GM12892 (cell line): ENCODE measurements at regions not wholly inside any gene's neighbourhood (a gene's known extent, or its start where the extent isn't known, plus 50 kb on each side); places are given as distances from the start of the nearest gene placed in this dataset.

ENCODE experiments used
- DNase-seq: peaks from one replicate; pipeline ENCODE4 v3.0.0; 2011; ENCODE audit not compliant: insufficient read length
- FAIRE-seq: peaks from 2 replicates; lab custom pipeline; 2011; peaks lifted over from hg19 to GRCh38; lab: Jason Lieb, UNC
- POLR2A ChIP-seq: IDR thresholded peaks from 2 replicates; pipeline ENCODE4 v1.6.1; 2011; ENCODE audit warnings: low read depth, low read length, control low read depth
- POLR2AphosphoS5 ChIP-seq: IDR thresholded peaks from 2 replicates; pipeline ENCODE4 v1.6.1; 2011; ENCODE audit warnings: low read depth, low read length, control low read depth
- TAF1 ChIP-seq: IDR thresholded peaks from 2 replicates; pipeline ENCODE4 v1.6.1; 2011; ENCODE audit warnings: low read depth, mild to moderate bottlenecking, control low read depth, low read length, borderline replicate concordance

- DNase-seq (no peak), FAIRE-seq (no peak)
- TF ChIP-seq TAF1 (no peak), POLR2A (no peak), POLR2AphosphoS5 (no peak)
Observed at GRCh38 chr2:234626566-234627130, 129.8 kb upstream of the ARL4C start.

GRCh38 chr2:234625626-234626250 is 128.9 kb upstream of the ARL4C start:
- no peak for DNase-seq
- no peak for FAIRE-seq
- TF ChIP-seq POLR2AphosphoS5 (no peak), TAF1 (no peak), POLR2A (no peak)

GRCh38 chr2:234623521-234623991 is 126.7 kb upstream of the ARL4C start:
- no peak for TF ChIP-seq POLR2AphosphoS5
- TF ChIP-seq POLR2A: no peak
- TF ChIP-seq TAF1: no peak
- FAIRE-seq (no peak), DNase-seq (no peak)

- no peak for FAIRE-seq
- no peak for TF ChIP-seq POLR2AphosphoS5
- no peak for TF ChIP-seq POLR2A
- no peak for DNase-seq
Observed at GRCh38 chr2:234621120-234621519, 124.2 kb upstream of the ARL4C start.

GRCh38 chr2:234620018-234620417 is 123.1 kb upstream of the ARL4C start:
- no peak for TF ChIP-seq TAF1
- DNase-seq (no peak), FAIRE-seq (no peak)

GRCh38 chr2:234615643-234616356 is 118.9 kb upstream of the ARL4C start:
- no peak for FAIRE-seq
- TF ChIP-seq TAF1: no peak
- no peak for TF ChIP-seq POLR2AphosphoS5
- no peak for TF ChIP-seq POLR2A
- DNase-seq: no peak

- FAIRE-seq (no peak), DNase-seq (no peak)
- TF ChIP-seq POLR2AphosphoS5 (no peak), POLR2A (no peak), TAF1 (no peak)
Observed at GRCh38 chr2:234611209-234611608, 114.3 kb upstream of the ARL4C start.

- DNase-seq (no peak), FAIRE-seq (no peak)
- TF ChIP-seq POLR2AphosphoS5 (no peak), POLR2A (no peak), TAF1 (no peak)
Observed at GRCh38 chr2:234608946-234609345, 112.1 kb upstream of the ARL4C start.

GRCh38 chr2:234607691-234608090 is 110.8 kb upstream of the ARL4C start:
- no peak for TF ChIP-seq POLR2AphosphoS5
- no peak for DNase-seq
- FAIRE-seq: no peak

GRCh38 chr2:234606896-234607295 is 110.0 kb upstream of the ARL4C start:
- TF ChIP-seq TAF1 (no peak), POLR2A (no peak), POLR2AphosphoS5 (no peak)
- no peak for DNase-seq
- no peak for FAIRE-seq

GRCh38 chr2:234603619-234604018 is 106.7 kb upstream of the ARL4C start:
- TF ChIP-seq POLR2A (no peak), POLR2AphosphoS5 (no peak), TAF1 (no peak)
- no peak for DNase-seq
- no peak for FAIRE-seq

GRCh38 chr2:234601213-234601612 is 104.3 kb upstream of the ARL4C start:
- DNase-seq (no peak), FAIRE-seq (no peak)
- TF ChIP-seq POLR2A: no peak
- TF ChIP-seq TAF1: no peak
- no peak for TF ChIP-seq POLR2AphosphoS5
